Astrocyte of the cerebellum (primary cell): ENCODE measurements at regions not wholly inside any gene's neighbourhood (a gene's known extent, or its start where the extent isn't known, plus 50 kb on each side); places are given as distances from the start of the nearest gene placed in this dataset.
"Not testable (repeated sequence)": the region's sequence is repeated elsewhere in the genome, so short reads cannot be mapped to it uniquely, and the experiment has no call there.

Source experiments
- DNase-seq: peaks from one replicate; pipeline ENCODE4 v3.0.0-alpha.2; 2011; ENCODE audit warnings: low read depth
- H3K4me3 ChIP-seq: 2 replicates; pipeline ENCODE4 v1.5.1; 2011; ENCODE audit warnings: mild to moderate bottlenecking, low read depth, low read length, moderate library complexity
- CTCF ChIP-seq: IDR thresholded peaks from 2 replicates; pipeline ENCODE4 v1.5.1; 2012; ENCODE audit warnings: low read length, low read depth, moderate library complexity, mild to moderate bottlenecking; ENCODE audit errors: missing control alignments
- in situ Hi-C: cut with HindIII; loops from 2 replicates; pipeline ENCODE4 v1.10.0; 2017; ENCODE audit warnings: low sequenced_read_pairs

- no peak for TF ChIP-seq CTCF
- no peak overlapping the region for H3K4me3 ChIP-seq
- in situ Hi-C loops: no loop called here
- no peak for DNase-seq
These were observed 129.9 kb upstream of the TGFBR2 start for GRCh38 chr3:30476368-30477084.

DNA sequence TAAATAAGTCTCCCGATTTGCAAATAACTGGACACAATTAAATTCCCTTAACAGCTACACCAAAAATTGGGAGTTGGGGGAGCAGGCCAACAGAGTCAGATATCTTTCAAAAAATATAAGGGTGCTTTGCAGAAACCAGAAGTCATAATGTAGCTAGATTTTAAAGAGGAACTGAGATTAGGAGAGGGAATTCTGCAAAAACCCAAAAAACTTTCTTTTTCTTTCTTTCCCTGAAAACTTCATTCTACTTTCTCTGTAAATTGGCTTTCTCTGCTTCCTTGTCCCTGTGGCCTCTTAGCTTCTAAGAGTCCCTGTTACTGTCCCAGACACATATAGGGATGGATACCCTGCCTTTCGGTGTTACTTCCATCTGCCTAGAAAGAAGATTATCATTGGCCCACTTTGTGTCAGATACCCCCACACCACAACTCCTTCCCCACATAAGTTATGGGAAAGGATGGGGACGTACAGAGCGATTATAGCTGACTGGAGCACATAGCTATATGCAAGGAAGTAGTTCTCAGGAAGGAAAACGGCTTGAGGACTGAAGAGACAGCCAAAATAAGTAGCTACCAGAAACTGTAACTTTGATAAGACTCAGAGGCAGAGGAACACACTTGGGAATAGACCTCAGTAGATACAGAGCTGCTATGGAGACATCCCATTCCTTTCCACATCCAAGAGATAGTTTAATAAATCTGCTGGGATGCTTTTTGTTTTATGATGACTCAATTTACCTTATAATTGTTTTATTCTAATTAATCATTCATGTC lies 129.1 kb upstream of the TGFBR2 start:
- no peak for DNase-seq
- H3K4me3 ChIP-seq: no peak overlapping the region
- TF ChIP-seq CTCF: no peak
- in situ Hi-C loops: no loop called here

DNA sequence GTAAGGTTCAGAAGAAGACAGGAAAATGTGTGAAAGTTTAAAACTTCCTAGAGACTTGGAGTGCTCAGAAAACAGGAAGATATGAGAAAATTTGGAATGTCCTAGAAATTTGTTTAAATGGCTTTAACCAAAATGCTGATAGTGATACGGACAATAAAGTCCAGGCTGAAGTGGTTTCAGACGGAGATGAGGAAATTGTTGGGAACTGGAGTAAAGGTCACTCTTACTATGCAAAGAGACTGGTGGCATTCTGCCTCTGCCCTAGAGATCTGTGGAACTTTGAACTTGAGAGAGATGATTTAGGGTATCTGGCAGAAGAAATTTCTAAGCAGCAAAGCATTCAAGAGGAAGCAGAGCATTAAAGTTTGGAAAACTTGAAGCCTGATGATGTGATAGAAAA lies 126.7 kb upstream of the TGFBR2 start:
- in situ Hi-C loops, H3K4me3 ChIP-seq, DNase-seq: not testable (repeated sequence)

DNA sequence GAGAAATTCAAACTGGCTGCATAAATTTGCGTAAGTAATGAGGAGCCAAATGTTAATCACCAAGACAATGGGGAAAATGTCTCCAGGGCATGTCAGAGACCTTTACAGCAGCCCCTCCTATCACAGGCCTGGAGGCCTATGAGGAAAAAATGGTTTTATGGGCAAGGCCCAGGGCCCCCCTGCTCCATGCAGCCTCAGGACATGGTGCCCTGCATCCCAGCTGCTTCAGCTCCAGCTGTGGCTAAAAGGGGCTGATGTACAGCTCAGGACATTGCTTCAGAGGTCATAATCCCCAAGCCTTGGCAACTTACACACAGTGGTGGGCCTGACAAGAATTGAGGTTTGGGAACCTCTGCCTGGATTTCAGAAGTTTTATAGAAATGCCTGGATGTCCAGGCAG lies 126.2 kb upstream of the TGFBR2 start:
- in situ Hi-C loops, DNase-seq, H3K4me3 ChIP-seq: not testable (repeated sequence)

DNA sequence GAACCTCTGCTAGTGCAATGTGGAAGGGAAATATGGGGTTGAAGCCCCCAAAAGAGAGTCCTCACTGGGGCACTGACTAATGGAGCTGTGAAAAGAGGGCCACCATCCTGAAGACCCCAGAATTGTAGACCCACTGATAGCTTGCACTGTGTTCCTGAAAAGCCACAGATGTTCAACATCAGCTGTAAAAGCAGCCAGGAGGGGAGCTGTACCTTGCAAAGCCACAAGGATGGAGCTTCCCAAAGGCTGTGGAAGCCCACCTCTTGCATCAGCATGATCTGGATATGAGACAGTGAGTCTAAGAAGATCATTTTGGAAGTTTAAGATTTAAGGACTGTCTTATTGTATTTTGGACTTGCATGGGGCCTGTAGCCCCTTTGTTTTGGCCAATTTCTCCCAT lies 125.8 kb upstream of the TGFBR2 start:
- H3K4me3 ChIP-seq: no peak overlapping the region
- in situ Hi-C loops: no loop called here
- DNase-seq: no peak
- no peak for TF ChIP-seq CTCF

GRCh38 chr3:30481241-30481640 lies 125.2 kb upstream of the TGFBR2 start:
- H3K4me3 ChIP-seq: no peak overlapping the region
- in situ Hi-C loops: no loop called here
- TF ChIP-seq CTCF: no peak
- no peak for DNase-seq

- in situ Hi-C loops, DNase-seq, H3K4me3 ChIP-seq: not testable (repeated sequence)
These were observed 122.2 kb upstream of the TGFBR2 start for GRCh38 chr3:30484229-30484628.

DNA sequence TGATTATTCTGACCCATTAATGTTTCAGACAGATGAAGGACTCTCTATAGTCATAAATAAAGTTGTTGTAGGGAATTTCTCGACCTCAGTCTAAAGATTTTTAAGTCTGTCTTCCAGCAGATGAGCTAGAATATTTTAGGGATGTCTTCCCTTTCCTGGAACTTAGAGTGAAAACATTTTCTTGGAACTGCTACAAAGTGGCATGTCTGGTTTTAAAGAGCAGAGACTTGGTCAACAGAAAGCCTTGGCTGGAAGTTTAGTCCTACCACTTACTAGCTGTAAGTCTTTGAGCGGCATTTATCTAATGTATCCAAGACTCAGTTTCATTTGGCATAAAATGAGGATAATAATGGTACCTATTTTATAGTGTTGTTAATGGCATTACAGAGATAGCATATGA lies 120.0 kb upstream of the TGFBR2 start:
- H3K4me3 ChIP-seq: no peak overlapping the region
- DNase-seq: no peak
- in situ Hi-C loops: no loop called here
- no peak for TF ChIP-seq CTCF
